ENCODE measurements at regions not wholly inside any gene's neighbourhood (a gene's known extent, or its start where the extent isn't known, plus 50 kb on each side); places are given as distances from the start of the nearest gene placed in this dataset.

GRCh38 chr2:173613386-173613785 lies 258.7 kb downstream of the CDCA7 start:
- TF ChIP-seq CTCF (IDR thresholded peaks at IDR 0.05) (no peak), POLR2A (IDR thresholded peaks at IDR 0.05) (no peak)

All from right lobe of liver (tissue), 4 donors.